H9 (cell line): ENCODE measurements at regions not wholly inside any gene's neighbourhood (a gene's known extent, or its start where the extent isn't known, plus 50 kb on each side); places are given as distances from the start of the nearest gene placed in this dataset.

Source experiments
- DNase-seq: peaks from one replicate; pipeline ENCODE4 v3.0.0-alpha.2; 2017
- H2AFZ ChIP-seq: one replicate; pipeline ENCODE4 v1.6.1; 2013; ENCODE audit warnings: mild to moderate bottlenecking, low read length, control low read depth, moderate library complexity
- H2AK5ac ChIP-seq: 2 replicates; pipeline ENCODE4 v1.6.1; 2013; ENCODE audit warnings: low read length, control low read depth, mixed read lengths; ENCODE audit not compliant: insufficient read length
- H2BK120ac ChIP-seq: one replicate; pipeline ENCODE4 v1.6.1; 2013; ENCODE audit warnings: low read depth, mild to moderate bottlenecking, low read length, control low read depth, inconsistent platforms; ENCODE audit not compliant: poor library complexity, severe bottlenecking
- H2BK12ac ChIP-seq: 2 replicates; pipeline ENCODE4 v1.6.1; 2013; ENCODE audit warnings: low read length, control low read depth, mixed read lengths, low read depth; ENCODE audit not compliant: insufficient read length
- H2BK15ac ChIP-seq: 2 replicates; pipeline ENCODE4 v1.6.1; 2013; ENCODE audit warnings: low read depth, low read length, control low read depth
- H2BK20ac ChIP-seq: one replicate; pipeline ENCODE4 v1.6.1; 2013; ENCODE audit warnings: low read depth, mild to moderate bottlenecking, low read length, control low read depth, inconsistent platforms; ENCODE audit not compliant: poor library complexity, severe bottlenecking
- H2BK5ac ChIP-seq: 2 replicates; pipeline ENCODE4 v1.6.1; 2013; ENCODE audit warnings: low read length, control low read depth, mixed read lengths; ENCODE audit not compliant: insufficient read length
- H3K14ac ChIP-seq: 2 replicates; pipeline ENCODE4 v1.6.1; 2013; ENCODE audit warnings: low read length, control low read depth; ENCODE audit not compliant: insufficient read depth
- H3K18ac ChIP-seq: 2 replicates; pipeline ENCODE4 v1.6.1; 2013; ENCODE audit warnings: low read depth, mild to moderate bottlenecking, mixed read lengths, low read length, control low read depth; ENCODE audit not compliant: insufficient read length
- H3K23ac ChIP-seq: 2 replicates; pipeline ENCODE4 v1.6.1; 2013; ENCODE audit warnings: low read length, control low read depth, mixed read lengths, low read depth; ENCODE audit not compliant: insufficient read length
- H3K23me2 ChIP-seq: 2 replicates; pipeline ENCODE4 v1.6.1; 2013; ENCODE audit warnings: low read depth, mild to moderate bottlenecking, mixed read lengths, low read length, control low read depth; ENCODE audit not compliant: insufficient read length, poor library complexity, severe bottlenecking
- H3K27ac ChIP-seq: 2 replicates; pipeline ENCODE4 v1.5.1; 2013; ENCODE audit warnings: low read length, control low read depth, mixed read lengths, low read depth; ENCODE audit not compliant: insufficient read length
- H3K27me3 ChIP-seq: 2 replicates; pipeline ENCODE4 v1.6.1; 2013; ENCODE audit warnings: low read length, control low read depth, inconsistent platforms; ENCODE audit not compliant: insufficient read depth
- H3K4ac ChIP-seq: 2 replicates; pipeline ENCODE4 v1.6.1; 2013; ENCODE audit warnings: low read depth, mild to moderate bottlenecking, control low read depth, inconsistent platforms, low read length, moderate library complexity
- H3K4me1 ChIP-seq: 2 replicates; pipeline ENCODE4 v1.6.1; 2013; ENCODE audit warnings: low read length, control low read depth, inconsistent platforms; ENCODE audit not compliant: insufficient read depth
- H3K4me2 ChIP-seq: 2 replicates; pipeline ENCODE4 v1.6.1; 2013; ENCODE audit warnings: low read length, control low read depth, mixed read lengths; ENCODE audit not compliant: insufficient read length, insufficient read depth
- H3K56ac ChIP-seq: 2 replicates; pipeline ENCODE4 v1.6.1; 2013; ENCODE audit warnings: low read depth, mild to moderate bottlenecking, mixed read lengths, low read length, control low read depth; ENCODE audit not compliant: insufficient read length
- H3K79me1 ChIP-seq: 2 replicates; pipeline ENCODE4 v1.6.1; 2013; ENCODE audit warnings: low read depth, mild to moderate bottlenecking, moderate library complexity, low read length, control low read depth, inconsistent platforms; ENCODE audit not compliant: insufficient read depth, poor library complexity, severe bottlenecking
- H3K79me2 ChIP-seq: 2 replicates; pipeline ENCODE4 v1.6.1; 2013; ENCODE audit warnings: low read length, control low read depth, inconsistent platforms; ENCODE audit not compliant: insufficient read depth
- H3K9ac ChIP-seq: 2 replicates; pipeline ENCODE4 v1.6.1; 2013; ENCODE audit warnings: low read length, control low read depth, mixed read lengths; ENCODE audit not compliant: insufficient read length; ENCODE audit errors: extremely low read depth
- H3K9me3 ChIP-seq: one replicate; pipeline ENCODE4 v1.6.1; 2013; ENCODE audit warnings: low read depth, low read length, inconsistent platforms; ENCODE audit not compliant: control insufficient read depth
- H3T11ph ChIP-seq: one replicate; pipeline ENCODE4 v1.6.1; 2013; ENCODE audit warnings: mild to moderate bottlenecking, low read length, control low read depth, inconsistent platforms
- H4K20me1 ChIP-seq: one replicate; pipeline ENCODE4 v1.6.1; 2013; ENCODE audit not compliant: control insufficient read depth, insufficient read length, insufficient read depth
- H4K5ac ChIP-seq: 2 replicates; pipeline ENCODE4 v1.6.1; 2013; ENCODE audit warnings: low read depth, mild to moderate bottlenecking, mixed read lengths, low read length, control low read depth; ENCODE audit not compliant: insufficient read length
- H4K8ac ChIP-seq: replicated peaks from 2 replicates; pipeline ENCODE4 v1.6.1; 2013; ENCODE audit warnings: low read length, control low read depth, mixed read lengths, low read depth; ENCODE audit not compliant: insufficient read length
- H4K91ac ChIP-seq: 2 replicates; pipeline ENCODE4 v1.6.1; 2013; ENCODE audit warnings: low read depth, mild to moderate bottlenecking, moderate library complexity, mixed read lengths, low read length, control low read depth; ENCODE audit not compliant: insufficient read length
- H3K27ac Mint-ChIP-seq, 3 experiments: 2 replicates in 2 of 3; 3 replicates in 1 of 3; pipeline ENCODE4 v1.8.0; 2020 to 2021; ENCODE audit warnings: mixed read lengths in 3 of 3, mild to moderate bottlenecking in 1 of 3, moderate library complexity in 1 of 3
- H3K27me3 Mint-ChIP-seq: 2 replicates; pipeline ENCODE4 v1.8.0; 2021; ENCODE audit warnings: low read depth, mild to moderate bottlenecking, moderate library complexity, mixed read lengths
- H3K36me3 Mint-ChIP-seq, 3 experiments: 2 replicates in 2 of 3; 3 replicates in 1 of 3; pipeline ENCODE4 v1.8.0; 2020 to 2021; ENCODE audit warnings: low read depth in 3 of 3, mixed read lengths in 3 of 3; ENCODE audit not compliant: insufficient read depth in 1 of 3
- H3K4me1 Mint-ChIP-seq, 2 experiments: 2 replicates each; pipeline ENCODE4 v1.8.0; 2020; ENCODE audit warnings: mixed read lengths in 2 of 2
- H3K4me3 Mint-ChIP-seq, 2 experiments: 2 replicates in 1 of 2; 3 replicates in 1 of 2; pipeline ENCODE4 v1.8.0; 2020 to 2021; ENCODE audit warnings: mild to moderate bottlenecking in 2 of 2, mixed read lengths in 2 of 2, moderate library complexity in 1 of 2
- H3K9me3 Mint-ChIP-seq, 2 experiments: 2 replicates in 1 of 2; 3 replicates in 1 of 2; pipeline ENCODE4 v1.8.0; 2020; ENCODE audit warnings: mild to moderate bottlenecking in 2 of 2, mixed read lengths in 2 of 2, moderate library complexity in 1 of 2
- whole genome bisulfite sequencing: extraction: QIAGEN DNeasy Blood & Tissue Kit; methylation state at CpG from one replicate; pipeline ENCODE4 v1.1.7; 2013; ENCODE audit warnings: missing lambda C conversion rate, low lambda C conversion rate, mixed read lengths; ENCODE audit not compliant: insufficient read length; ENCODE audit errors: extremely low coverage; 5-methylcytosine and 5-hydroxymethylcytosine counted together
- TF ChIP-seq, protein P1 (sequence below): fragments of 200-600 bp; sonication (generic); conservative IDR thresholded peaks from 3 replicates; pipeline ENCODE4 v1.8.0; 2021; ENCODE audit warnings: antibody characterized with exemption, mild to moderate bottlenecking

DNA sequence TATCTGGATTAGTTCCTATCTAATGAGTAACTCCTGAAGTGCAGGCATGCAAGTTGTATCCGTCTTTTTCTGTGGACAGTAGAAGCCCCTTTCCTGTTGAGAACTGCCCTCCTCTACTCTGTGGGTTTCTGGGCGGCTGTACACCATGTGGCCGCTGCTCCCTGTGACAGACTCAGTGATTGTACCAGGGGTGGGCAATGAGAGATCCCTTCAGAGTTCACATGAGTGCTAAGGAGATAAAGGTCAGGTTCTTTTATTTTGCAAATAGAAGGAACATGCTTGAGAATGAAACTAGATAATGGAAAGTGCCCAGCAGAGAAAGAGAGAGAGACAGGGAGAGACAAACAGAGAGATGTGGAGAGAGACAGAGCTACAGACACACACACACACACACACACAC lies 76.4 kb upstream of the TAPT1 start:
- Mint-ChIP-seq H3K36me3 (no peaks in the 10 kb centered on the region), H3K4me1 (no peaks in the 10 kb centered on the region), H3K27me3 (no peaks in the 10 kb centered on the region), H3K9me3 (peaks cover 0 to under 1% of the 10 kb centered on the region in 2 experiments; a peak in 1 of 5 replicates), H3K4me3 (no peak overlapping the region), H3K27ac (no peak overlapping the region)
- no peak overlapping the region for H3K27ac ChIP-seq
- H3K79me1 ChIP-seq, result no peaks in the 10 kb centered on the region
- no peak overlapping the region for H3K4me2 ChIP-seq
- no peak overlapping the region for H2BK15ac ChIP-seq
- H2BK5ac ChIP-seq, result no peak overlapping the region
- no peak overlapping the region for H2BK120ac ChIP-seq
- TF ChIP-seq, protein P1, sequence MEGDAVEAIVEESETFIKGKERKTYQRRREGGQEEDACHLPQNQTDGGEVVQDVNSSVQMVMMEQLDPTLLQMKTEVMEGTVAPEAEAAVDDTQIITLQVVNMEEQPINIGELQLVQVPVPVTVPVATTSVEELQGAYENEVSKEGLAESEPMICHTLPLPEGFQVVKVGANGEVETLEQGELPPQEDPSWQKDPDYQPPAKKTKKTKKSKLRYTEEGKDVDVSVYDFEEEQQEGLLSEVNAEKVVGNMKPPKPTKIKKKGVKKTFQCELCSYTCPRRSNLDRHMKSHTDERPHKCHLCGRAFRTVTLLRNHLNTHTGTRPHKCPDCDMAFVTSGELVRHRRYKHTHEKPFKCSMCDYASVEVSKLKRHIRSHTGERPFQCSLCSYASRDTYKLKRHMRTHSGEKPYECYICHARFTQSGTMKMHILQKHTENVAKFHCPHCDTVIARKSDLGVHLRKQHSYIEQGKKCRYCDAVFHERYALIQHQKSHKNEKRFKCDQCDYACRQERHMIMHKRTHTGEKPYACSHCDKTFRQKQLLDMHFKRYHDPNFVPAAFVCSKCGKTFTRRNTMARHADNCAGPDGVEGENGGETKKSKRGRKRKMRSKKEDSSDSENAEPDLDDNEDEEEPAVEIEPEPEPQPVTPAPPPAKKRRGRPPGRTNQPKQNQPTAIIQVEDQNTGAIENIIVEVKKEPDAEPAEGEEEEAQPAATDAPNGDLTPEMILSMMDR, result no peak
- no peak overlapping the region for H3K4ac ChIP-seq
- no peaks in the 10 kb centered on the region for H3K27me3 ChIP-seq
- H2AFZ ChIP-seq, result no peak overlapping the region
- H3K56ac ChIP-seq, result no peak overlapping the region
- no peak overlapping the region for H3K9ac ChIP-seq
- H3K4me1 ChIP-seq, result no peaks in the 10 kb centered on the region
- H3K9me3 ChIP-seq, result no peaks in the 10 kb centered on the region
- H3K23me2 ChIP-seq, result no peaks in the 10 kb centered on the region
- no peak overlapping the region for H4K8ac ChIP-seq
- H3K23ac ChIP-seq, result no peak overlapping the region
- WGBS, result no CpG with 5 or more reads among the region's 3 CpGs
- DNase-seq, result no peak
- H4K20me1 ChIP-seq, result no peaks in the 10 kb centered on the region
- no peak overlapping the region for H3T11ph ChIP-seq
- H3K79me2 ChIP-seq, result no peaks in the 10 kb centered on the region
- H2BK12ac ChIP-seq, result no peak overlapping the region
- H2AK5ac ChIP-seq, result no peak overlapping the region
- no peak overlapping the region for H4K5ac ChIP-seq
- no peak overlapping the region for H2BK20ac ChIP-seq
- no peak overlapping the region for H3K18ac ChIP-seq
- no peak overlapping the region for H4K91ac ChIP-seq
- no peak overlapping the region for H3K14ac ChIP-seq
